ENCODE measurements at regions not wholly inside any gene's neighbourhood (a gene's known extent, or its start where the extent isn't known, plus 50 kb on each side); places are given as distances from the start of the nearest gene placed in this dataset.

GRCh38 chr3:115436767-115437301, 186.5 kb upstream of the GAP43 start:
- TF ChIP-seq POLR2A (IDR thresholded peaks at IDR 0.05) (no peak), CTCF (IDR thresholded peaks at IDR 0.05 in 4 of 5, conservative IDR thresholded peaks at IDR 0.05 in 1 of 5) (no peak)
